Progenitor cell of endocrine pancreas (in vitro differentiated cells): ENCODE measurements at regions not wholly inside any gene's neighbourhood (a gene's known extent, or its start where the extent isn't known, plus 50 kb on each side); places are given as distances from the start of the nearest gene placed in this dataset.

Source experiments
- DNase-seq: peaks from one replicate; pipeline ENCODE4 v3.0.0; 2021; ENCODE audit warnings: low spot score; ENCODE audit not compliant: unreplicated experiment
- H3K27ac Mint-ChIP-seq: 2 replicates; pipeline ENCODE4 v1.8.0; 2021; ENCODE audit warnings: mild to moderate bottlenecking, moderate library complexity, mixed read lengths
- H3K27me3 Mint-ChIP-seq: 2 replicates; pipeline ENCODE4 v1.8.0; 2021; ENCODE audit warnings: mixed read lengths
- H3K36me3 Mint-ChIP-seq: 2 replicates; pipeline ENCODE4 v1.8.0; 2022; ENCODE audit warnings: mixed read lengths; ENCODE audit not compliant: insufficient read depth
- H3K4me1 Mint-ChIP-seq: 2 replicates; pipeline ENCODE4 v1.8.0; 2021; ENCODE audit warnings: low read depth, mixed read lengths
- H3K4me3 Mint-ChIP-seq: 2 replicates; pipeline ENCODE4 v1.8.0; 2021; ENCODE audit warnings: low read depth, mild to moderate bottlenecking, moderate library complexity, mixed read lengths
- H3K9me3 Mint-ChIP-seq: 2 replicates; pipeline ENCODE4 v1.8.0; 2021; ENCODE audit warnings: low read depth, mixed read lengths
- CTCF ChIP-seq: fragments of 200-600 bp; sonication (generic); IDR thresholded peaks from one replicate; pipeline ENCODE4 v1.5.0; 2021; ENCODE audit warnings: antibody characterized with exemption, mild to moderate bottlenecking; ENCODE audit not compliant: unreplicated experiment

- no peaks in the 10 kb centered on the region for H3K9me3 Mint-ChIP-seq
- no peak for TF ChIP-seq CTCF
- no peaks in the 10 kb centered on the region for H3K36me3 Mint-ChIP-seq
- no peaks in the 10 kb centered on the region for H3K4me1 Mint-ChIP-seq
- H3K27me3 Mint-ChIP-seq, result peaks cover 22% of the 10 kb centered on the region
- H3K4me3 Mint-ChIP-seq, result no peak overlapping the region
- no peak for DNase-seq
- no peak overlapping the region for H3K27ac Mint-ChIP-seq
Measured at GRCh38 chr16:14358697-14359305, 271.3 kb downstream of the PARN start.

GRCh38 chr16:14357328-14357727, 272.7 kb downstream of the PARN start:
- no peaks in the 10 kb centered on the region for H3K9me3 Mint-ChIP-seq
- H3K4me1 Mint-ChIP-seq, result no peaks in the 10 kb centered on the region
- no peak for TF ChIP-seq CTCF
- no peak for DNase-seq
- H3K36me3 Mint-ChIP-seq, result no peaks in the 10 kb centered on the region
- no peak overlapping the region for H3K4me3 Mint-ChIP-seq
- H3K27ac Mint-ChIP-seq, result no peak overlapping the region
- H3K27me3 Mint-ChIP-seq, result peaks cover 17% of the 10 kb centered on the region

GRCh38 chr16:14356064-14356463, 274.0 kb downstream of the PARN start:
- TF ChIP-seq CTCF, result no peak
- no peaks in the 10 kb centered on the region for H3K36me3 Mint-ChIP-seq
- no peak overlapping the region for H3K4me3 Mint-ChIP-seq
- peaks cover 17% of the 10 kb centered on the region for H3K27me3 Mint-ChIP-seq
- H3K9me3 Mint-ChIP-seq, result no peaks in the 10 kb centered on the region
- no peaks in the 10 kb centered on the region for H3K4me1 Mint-ChIP-seq
- H3K27ac Mint-ChIP-seq, result no peak overlapping the region
- no peak for DNase-seq

GRCh38 chr16:14354561-14355351, 275.3 kb downstream of the PARN start:
- no peak for TF ChIP-seq CTCF
- Mint-ChIP-seq H3K4me1 (no peaks in the 10 kb centered on the region), H3K27me3 (peaks cover 17% of the 10 kb centered on the region), H3K36me3 (no peaks in the 10 kb centered on the region), H3K4me3 (no peak overlapping the region), H3K9me3 (no peaks in the 10 kb centered on the region), H3K27ac (no peak overlapping the region)
- DNase-seq, result no peak

- no peak for DNase-seq
- Mint-ChIP-seq H3K36me3 (no peaks in the 10 kb centered on the region), H3K27me3 (peaks cover 8% of the 10 kb centered on the region), H3K4me1 (no peaks in the 10 kb centered on the region), H3K27ac (no peak overlapping the region), H3K9me3 (no peaks in the 10 kb centered on the region), H3K4me3 (no peak overlapping the region)
- no peak for TF ChIP-seq CTCF
Measured at GRCh38 chr16:14353340-14353739, 276.7 kb downstream of the PARN start.
